ENCODE measurements at regions not wholly inside any gene's neighbourhood (a gene's known extent, or its start where the extent isn't known, plus 50 kb on each side); places are given as distances from the start of the nearest gene placed in this dataset.
"Not testable (repeated sequence)": the region's sequence is repeated elsewhere in the genome, so short reads cannot be mapped to it uniquely, and the experiment has no call there.

DNA sequence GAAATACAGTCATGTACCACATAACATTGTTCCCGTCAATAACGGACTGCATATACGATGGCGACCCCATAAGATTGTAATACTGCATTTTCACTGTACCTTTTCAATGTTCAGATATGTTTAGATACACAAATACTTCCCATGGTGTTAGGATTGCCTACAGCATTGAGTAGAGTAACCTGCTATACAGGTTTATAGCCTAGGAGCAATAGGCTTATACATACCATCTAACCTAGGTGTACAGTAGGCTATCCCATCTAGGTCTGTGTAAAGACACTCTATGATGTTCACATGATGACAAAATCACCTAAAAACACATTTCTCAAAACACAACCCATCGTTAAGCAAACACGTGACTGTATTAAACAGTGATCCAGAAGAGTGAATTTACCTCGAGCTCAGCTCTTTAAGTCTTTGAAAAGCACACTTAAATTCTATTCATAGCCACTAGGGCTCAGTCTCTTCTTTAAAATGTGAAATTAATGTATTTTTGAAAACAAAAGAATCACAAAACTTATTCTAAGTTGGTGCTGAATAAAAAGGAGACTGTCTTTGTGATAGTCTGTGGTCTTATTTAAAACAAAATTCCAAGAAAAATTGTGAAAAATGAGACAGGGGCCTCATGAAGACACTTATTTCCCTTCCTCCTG lies 239.1 kb upstream of the ARID2 start:
- no peak for DNase-seq (ENCODE audit: low spot score)

GRCh38 chr12:45494279-45494678 lies 235.2 kb upstream of the ARID2 start:
- DNase-seq (ENCODE audit: low spot score) = no peak

- DNase-seq (ENCODE audit: low spot score) = no peak
These were observed 230.9 kb upstream of the ARID2 start for GRCh38 chr12:45498645-45499044.

GRCh38 chr12:45502481-45503128 lies 226.9 kb upstream of the ARID2 start:
- DNase-seq (ENCODE audit: low spot score) = no peak

DNA sequence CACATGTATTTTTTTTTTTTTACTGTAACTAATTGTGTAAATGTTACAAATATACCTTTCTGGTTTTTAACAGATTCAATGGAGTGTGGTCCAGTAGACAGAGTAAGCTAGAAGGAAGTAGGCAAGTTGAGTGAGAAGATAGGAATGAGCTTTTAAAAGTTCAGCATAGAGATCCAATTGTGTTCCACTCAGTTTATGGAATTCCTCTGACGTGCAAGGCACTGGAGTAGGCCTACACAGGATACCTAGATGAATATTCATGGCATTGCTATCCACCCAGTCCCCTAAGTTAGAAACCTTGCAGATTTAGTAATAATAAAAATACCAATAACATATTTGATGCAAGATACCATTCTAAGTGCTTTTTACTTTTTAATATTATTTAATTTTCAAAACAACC lies 225.6 kb upstream of the ARID2 start:
- no peak for DNase-seq (ENCODE audit: low spot score)

- DNase-seq (ENCODE audit: low spot score) = no peak
These were observed 225.0 kb upstream of the ARID2 start for GRCh38 chr12:45504316-45505010.

DNA sequence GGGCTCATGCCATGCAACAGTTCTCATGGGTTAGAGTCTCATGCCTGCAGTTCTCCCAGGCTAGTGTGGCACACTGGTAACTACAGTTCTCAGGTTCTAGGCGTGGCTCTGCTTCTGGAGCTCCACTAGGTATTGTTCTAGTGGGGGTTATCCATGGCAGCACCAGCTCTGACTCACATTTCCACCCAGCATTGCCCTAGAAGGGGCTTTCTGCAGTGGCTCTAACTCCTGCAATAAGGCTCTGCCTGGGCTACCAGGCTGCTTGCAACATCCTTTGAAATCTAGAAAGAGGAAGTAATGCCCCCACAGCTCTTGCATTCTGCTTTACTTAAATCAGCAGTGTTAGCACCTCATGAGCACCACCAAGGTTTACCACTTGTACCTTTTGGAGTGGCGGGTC lies 220.3 kb upstream of the ARID2 start:
- no peak for DNase-seq (ENCODE audit: low spot score)

DNA sequence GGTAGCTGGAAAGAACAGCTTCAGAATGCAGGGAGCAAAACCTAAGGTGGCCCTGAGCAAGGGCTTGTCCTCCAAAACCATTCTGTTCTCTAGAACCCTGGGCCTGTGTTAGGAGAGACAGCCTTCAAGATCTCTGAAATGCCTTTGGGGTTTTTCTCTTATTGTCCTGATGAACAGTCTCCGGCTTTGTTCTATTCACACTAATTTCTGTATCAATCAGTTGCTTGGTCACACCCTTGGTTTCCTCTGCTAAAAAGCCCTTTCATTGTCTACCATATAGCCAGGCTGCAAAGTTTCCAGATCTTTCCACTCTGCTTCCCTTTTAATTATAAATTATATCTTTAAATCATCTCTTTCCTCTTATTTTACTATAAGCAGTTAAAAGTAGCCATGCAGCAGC lies 219.9 kb upstream of the ARID2 start:
- DNase-seq (ENCODE audit: low spot score) = no peak

DNA sequence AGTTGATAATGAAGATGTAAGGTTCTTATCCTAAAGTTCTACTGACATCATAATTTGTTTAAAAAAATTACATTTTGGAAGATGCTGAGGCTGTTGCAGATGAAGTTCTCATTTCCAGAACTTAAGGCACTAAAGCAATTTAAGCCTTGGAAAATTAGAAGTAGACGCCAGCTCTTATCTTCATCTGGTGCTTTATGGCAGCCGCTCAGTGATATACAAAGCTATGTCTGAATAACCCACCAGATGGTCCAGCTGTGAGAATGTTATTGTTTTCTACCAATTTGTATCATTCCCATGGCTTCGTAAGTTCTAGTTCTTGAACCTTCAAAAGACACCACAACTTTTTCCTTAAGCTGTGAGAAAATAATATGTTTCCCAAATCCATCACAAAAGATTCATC lies 212.1 kb upstream of the ARID2 start:
- DNase-seq (ENCODE audit: low spot score) = no peak

DNA sequence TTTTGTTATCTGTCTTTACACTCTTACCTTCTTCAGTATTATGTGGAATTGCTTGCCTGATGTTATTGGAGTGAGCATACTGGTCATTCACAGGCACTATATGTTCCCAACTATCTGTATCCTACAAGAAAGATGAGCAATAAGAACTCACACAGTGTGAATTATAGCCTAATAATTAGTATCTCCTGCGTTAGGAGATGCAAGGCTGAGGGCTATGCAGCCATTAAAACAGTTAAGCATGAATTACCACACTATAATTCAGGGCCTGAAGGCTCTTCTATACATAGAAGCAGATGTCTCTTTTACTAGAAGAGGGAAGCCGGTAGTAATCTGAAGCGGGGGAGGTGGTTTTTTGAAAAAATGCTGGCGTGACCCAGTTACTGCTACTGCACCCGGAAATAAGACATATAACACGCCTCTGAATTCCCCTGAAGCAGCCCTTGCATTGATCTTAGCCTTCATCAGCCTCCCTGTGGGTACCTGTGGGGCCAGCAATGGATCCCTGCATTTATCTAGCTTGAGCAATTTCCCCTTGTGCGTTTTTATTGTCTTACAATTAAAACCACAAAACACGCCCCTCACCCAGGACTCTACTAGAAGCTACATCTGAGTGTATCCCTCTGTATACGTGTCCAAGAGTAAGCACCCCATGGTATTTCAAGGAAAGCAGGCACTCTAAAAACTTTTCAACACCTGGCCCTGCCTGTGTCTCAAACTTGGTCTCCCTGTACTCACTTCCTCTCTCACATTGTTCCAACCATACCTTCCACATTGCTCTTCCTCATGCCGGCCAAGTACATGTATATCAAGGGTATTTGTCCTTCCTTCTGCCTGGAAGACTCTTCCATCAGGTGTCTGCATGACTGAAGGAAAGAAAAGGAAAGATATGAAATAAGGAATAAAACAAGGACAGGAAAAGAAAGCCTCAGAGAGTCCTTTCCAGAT lies 210.9 kb upstream of the ARID2 start:
- no peak for DNase-seq (ENCODE audit: low spot score)

DNA sequence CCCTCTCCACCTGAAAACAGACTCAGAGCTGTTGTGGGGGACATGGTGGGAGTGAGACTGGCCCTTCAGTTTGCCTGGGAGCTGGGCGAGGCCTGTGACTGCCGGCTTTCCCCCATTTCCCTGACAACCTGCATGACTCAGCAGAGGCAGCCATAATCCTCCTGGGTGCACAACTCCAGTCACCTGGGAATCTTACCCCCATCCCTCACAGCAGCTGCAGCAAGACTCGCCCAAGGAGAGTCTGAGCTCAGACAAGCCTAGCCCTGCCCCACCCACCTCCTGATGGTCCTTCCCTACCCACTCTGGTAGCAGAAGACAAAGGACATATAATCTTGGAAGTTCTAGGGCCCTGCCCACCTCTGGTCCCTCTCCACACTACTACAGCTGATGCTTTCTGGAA lies 207.3 kb upstream of the ARID2 start:
- no peak for DNase-seq (ENCODE audit: low spot score)

GRCh38 chr12:45526823-45527222 lies 202.7 kb upstream of the ARID2 start:
- not testable (repeated sequence) for DNase-seq (ENCODE audit: low spot score)

DNA sequence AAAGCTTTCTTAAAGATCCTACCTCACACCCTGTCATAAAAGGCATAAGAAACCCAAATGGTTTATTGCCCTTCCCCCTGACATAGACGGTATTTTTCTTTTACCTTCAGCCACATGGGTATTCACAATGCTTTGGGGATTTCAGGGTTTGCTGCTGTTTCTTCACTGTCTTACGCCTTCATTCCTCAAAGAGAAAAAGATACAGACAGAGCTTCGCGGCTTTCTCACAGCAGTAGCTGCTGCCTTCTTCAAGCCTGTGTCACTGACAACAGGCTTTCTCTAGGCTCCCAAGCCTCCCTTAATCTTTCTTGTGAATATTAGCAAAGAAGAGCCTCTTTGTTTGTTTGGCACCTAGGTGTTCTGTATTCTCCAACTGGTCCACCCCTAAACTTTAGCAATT lies 197.4 kb upstream of the ARID2 start:
- DNase-seq (ENCODE audit: low spot score) = no peak

DNA sequence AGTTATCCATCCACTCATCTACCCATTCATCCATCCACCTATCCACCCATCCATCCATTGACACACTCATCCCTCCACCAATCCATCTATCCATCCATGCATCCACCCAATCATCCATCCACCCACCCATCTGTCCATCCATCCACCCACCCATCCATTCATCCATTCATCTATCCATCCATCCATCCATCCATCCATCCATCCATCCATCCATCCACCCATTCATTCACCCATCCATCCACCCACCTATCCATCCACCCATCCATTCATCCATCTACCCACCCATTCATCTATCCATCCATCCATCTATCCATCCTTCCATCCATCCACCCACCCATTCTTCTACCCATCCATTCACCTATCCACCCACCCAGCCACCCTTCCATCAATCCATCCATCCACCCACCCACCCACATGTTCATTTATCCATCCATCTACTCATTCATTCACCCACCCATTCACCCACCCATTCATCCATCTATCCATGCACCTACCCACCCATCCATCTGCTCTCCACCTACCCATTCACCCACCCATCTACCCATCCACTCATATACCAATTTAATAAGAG lies 193.8 kb upstream of the ARID2 start:
- DNase-seq (ENCODE audit: low spot score) = no peak

DNA sequence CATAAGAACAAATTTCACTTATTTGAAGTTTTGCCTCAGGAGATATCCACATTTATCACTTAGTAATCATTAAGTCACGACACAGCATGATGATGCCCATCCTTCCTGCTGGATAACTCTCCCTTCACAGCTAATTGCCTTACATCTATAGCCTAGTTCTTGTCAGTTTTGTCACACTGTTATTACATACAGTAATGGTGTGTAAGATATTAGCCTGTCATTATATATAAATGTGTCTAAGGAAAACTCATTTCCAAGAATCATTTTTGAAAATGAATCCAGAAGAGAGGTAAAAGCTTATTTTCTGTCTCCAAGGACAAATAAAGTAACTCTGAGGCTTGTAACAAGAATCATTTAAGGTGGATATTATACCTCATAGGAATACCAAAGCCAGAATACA lies 193.2 kb upstream of the ARID2 start:
- no peak for DNase-seq (ENCODE audit: low spot score)

DNA sequence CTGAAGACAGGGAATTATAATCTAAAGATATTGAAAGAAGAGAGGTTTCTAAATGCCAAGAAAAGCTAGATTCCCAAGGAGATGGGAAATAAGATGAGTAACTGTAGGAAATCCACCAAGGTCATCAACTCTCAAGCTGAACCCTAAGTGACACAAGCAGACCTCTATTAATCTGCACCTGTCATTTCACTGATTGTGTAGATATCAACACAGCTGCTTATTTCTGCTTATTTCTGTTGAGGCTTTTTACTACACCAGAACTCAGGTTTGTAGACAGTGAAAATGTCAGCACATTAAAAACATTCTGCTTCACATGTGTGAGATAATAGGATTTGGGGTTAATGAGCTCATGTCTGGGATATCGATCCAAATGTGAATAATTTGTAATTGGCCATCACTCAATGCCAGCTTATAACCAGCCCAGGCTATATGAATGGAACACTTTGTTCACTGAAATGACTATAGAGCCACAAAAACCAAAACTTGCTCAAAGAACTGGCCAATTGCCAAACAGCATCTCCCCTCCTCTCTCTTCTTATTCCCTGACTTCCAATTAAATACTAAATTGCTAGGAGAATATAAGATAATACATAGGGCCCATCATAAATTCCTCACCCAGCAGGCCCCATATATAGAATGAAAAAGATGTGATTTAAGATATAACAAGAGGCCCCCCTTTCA lies 188.7 kb upstream of the ARID2 start:
- no peak for DNase-seq (ENCODE audit: low spot score)

DNA sequence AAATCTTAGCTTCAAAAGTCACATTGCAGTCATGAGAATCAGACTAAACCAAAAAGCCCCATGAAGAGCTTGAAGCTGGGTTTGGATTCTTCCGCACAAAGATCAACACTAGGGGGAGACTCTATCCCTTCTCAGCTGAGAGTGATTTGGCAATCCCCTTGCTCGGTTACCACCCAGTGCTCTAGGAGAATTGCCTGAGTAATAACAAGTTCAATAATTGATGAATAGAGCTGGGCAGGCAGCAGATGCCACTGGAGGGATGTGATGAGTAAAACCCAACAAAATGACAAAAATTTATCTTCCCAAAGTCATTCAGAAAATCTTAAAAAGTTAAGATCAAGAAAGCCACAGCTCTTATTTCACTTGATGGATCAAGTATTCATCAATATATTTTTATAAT lies 185.6 kb upstream of the ARID2 start:
- DNase-seq (ENCODE audit: low spot score) = peak; percentile 74

DNA sequence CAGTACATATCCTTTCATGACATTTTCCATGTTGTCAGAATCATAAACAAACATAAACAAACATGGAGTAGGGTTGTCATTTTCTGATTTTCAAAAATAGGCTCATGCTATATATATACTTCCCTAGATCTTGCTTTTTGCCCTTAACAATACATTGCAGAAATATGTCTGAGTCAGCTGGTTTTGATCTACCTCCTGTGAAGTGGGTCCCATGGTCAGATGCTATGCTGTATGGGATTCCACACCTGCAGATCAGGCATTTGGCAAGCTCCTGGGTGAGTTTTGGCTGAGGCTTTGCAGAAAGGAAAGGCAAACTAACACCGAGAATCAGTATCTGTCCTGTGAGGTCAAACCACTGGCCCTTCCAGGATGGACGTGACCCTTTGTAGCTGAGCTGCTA lies 183.0 kb upstream of the ARID2 start:
- DNase-seq (ENCODE audit: low spot score) = no peak

GRCh38 chr12:45547132-45547531 lies 182.4 kb upstream of the ARID2 start:
- DNase-seq (ENCODE audit: low spot score) = no peak

DNA sequence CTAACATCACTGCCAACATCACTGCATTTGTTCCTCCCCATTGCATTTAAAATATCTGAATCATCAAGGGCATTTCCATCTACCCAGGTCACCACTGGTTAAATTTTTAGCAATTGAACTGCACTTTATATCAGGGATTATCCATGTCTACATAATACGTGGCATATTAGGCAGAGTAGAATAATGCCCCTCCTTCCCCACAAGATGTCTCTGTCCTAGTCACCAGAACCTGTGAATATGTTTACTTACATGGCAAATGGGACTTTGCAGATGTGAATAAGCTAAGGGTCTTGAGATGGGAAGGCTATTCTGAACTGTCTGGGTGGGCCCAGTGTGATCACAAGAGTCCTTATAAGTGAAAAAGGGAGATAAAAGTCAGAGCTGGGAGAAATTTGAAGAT lies 181.7 kb upstream of the ARID2 start:
- peak; percentile 30 for DNase-seq (ENCODE audit: low spot score)

DNA sequence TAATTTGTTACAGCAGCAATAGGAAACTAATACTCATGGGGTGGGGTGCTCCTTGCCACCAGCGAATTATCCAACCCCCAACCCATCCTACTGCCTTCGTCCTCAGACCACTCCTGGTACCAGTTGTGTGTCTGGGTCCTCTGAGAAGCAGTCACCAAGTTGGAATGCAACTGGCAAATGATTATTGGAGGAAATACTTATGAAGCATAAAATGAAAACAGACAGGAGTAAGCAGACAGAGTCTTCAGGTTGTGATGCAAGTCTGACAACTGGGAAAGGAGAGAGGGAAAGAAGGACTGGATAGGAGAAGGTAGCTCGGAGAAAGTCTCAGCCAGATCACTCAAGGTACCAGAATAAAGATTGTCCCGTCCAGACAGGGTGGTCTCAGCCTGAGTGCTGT lies 181.1 kb upstream of the ARID2 start:
- no peak for DNase-seq (ENCODE audit: low spot score)

All from RKO (cell line).